Osteoblast (primary cell): ENCODE measurements at regions not wholly inside any gene's neighbourhood (a gene's known extent, or its start where the extent isn't known, plus 50 kb on each side); places are given as distances from the start of the nearest gene placed in this dataset.

Source experiments
- DNase-seq: peaks from one replicate; pipeline ENCODE4 v3.0.0; 2011; ENCODE audit warnings: low spot score, mixed read lengths; ENCODE audit not compliant: insufficient read length; ENCODE audit errors: missing footprints
- H2AFZ ChIP-seq: 2 replicates; pipeline ENCODE4 v1.6.0; 2011; ENCODE audit warnings: mild to moderate bottlenecking, low read length
- H3K27ac ChIP-seq: 2 replicates; pipeline ENCODE4 v1.5.1; 2011; ENCODE audit warnings: mild to moderate bottlenecking, low read depth, low read length, moderate library complexity
- H3K27me3 ChIP-seq: 2 replicates; pipeline ENCODE4 v1.6.0; 2012; ENCODE audit warnings: mild to moderate bottlenecking, control low read depth, inconsistent platforms, low read length, moderate library complexity; ENCODE audit not compliant: insufficient read depth
- H3K36me3 ChIP-seq: 2 replicates; pipeline ENCODE4 v1.5.1; 2011; ENCODE audit warnings: mild to moderate bottlenecking, low read length, control low read depth, moderate library complexity; ENCODE audit not compliant: insufficient read depth
- H3K4me1 ChIP-seq: 2 replicates; pipeline ENCODE4 v1.5.1; 2011; ENCODE audit warnings: mild to moderate bottlenecking, low read length, control low read depth, moderate library complexity; ENCODE audit not compliant: insufficient read depth
- H3K4me2 ChIP-seq: 2 replicates; pipeline ENCODE4 v1.6.0; 2011; ENCODE audit warnings: mild to moderate bottlenecking, low read length; ENCODE audit not compliant: insufficient read depth
- H3K4me3 ChIP-seq: fragments of 200-600 bp; sonication (generic); 3 replicates; pipeline ENCODE4 v1.5.1; 2012; ENCODE audit warnings: mild to moderate bottlenecking, low read length, inconsistent platforms; ENCODE audit not compliant: insufficient read depth
- H3K79me2 ChIP-seq: 2 replicates; pipeline ENCODE4 v1.6.0; 2012; ENCODE audit warnings: mild to moderate bottlenecking, low read length, control low read depth, inconsistent platforms; ENCODE audit not compliant: insufficient read depth
- H3K9me3 ChIP-seq: 2 replicates; pipeline ENCODE4 v1.5.1; 2011; ENCODE audit warnings: low read depth, low read length, control low read depth
- H4K20me1 ChIP-seq: 2 replicates; pipeline ENCODE4 v1.6.0; 2012; ENCODE audit warnings: mild to moderate bottlenecking, low read length, control low read depth; ENCODE audit not compliant: insufficient read depth
- CTCF ChIP-seq: IDR thresholded peaks from 2 replicates; pipeline ENCODE4 v1.5.1; 2011; ENCODE audit warnings: mild to moderate bottlenecking, low read depth, low read length, moderate library complexity; ENCODE audit errors: extremely low read depth

GRCh38 chr6:103885446-103885845, 974.3 kb downstream of the HACE1 start:
- H3K27me3 ChIP-seq, result no peaks in the 10 kb centered on the region
- H3K9me3 ChIP-seq, result peaks cover 4% of the 10 kb centered on the region
- no peaks in the 10 kb centered on the region for H3K4me1 ChIP-seq
- no peak overlapping the region for H3K4me2 ChIP-seq
- DNase-seq, result no peak
- H4K20me1 ChIP-seq, result no peaks in the 10 kb centered on the region
- H3K36me3 ChIP-seq, result no peaks in the 10 kb centered on the region
- TF ChIP-seq CTCF, result no peak
- no peak overlapping the region for H3K27ac ChIP-seq
- H3K4me3 ChIP-seq, result no peak overlapping the region
- H3K79me2 ChIP-seq, result no peaks in the 10 kb centered on the region
- H2AFZ ChIP-seq, result no peak overlapping the region

GRCh38 chr6:103879800-103880199, 979.9 kb downstream of the HACE1 start:
- TF ChIP-seq CTCF, result no peak
- Histone ChIP-seq H3K27ac (no peak overlapping the region), H3K36me3 (no peaks in the 10 kb centered on the region), H3K4me1 (no peaks in the 10 kb centered on the region), H3K79me2 (no peaks in the 10 kb centered on the region), H4K20me1 (no peaks in the 10 kb centered on the region), H3K9me3 (no peaks in the 10 kb centered on the region), H3K4me3 (no peak overlapping the region), H2AFZ (no peak overlapping the region), H3K27me3 (no peaks in the 10 kb centered on the region), H3K4me2 (no peak overlapping the region)
- DNase-seq, result no peak

DNA sequence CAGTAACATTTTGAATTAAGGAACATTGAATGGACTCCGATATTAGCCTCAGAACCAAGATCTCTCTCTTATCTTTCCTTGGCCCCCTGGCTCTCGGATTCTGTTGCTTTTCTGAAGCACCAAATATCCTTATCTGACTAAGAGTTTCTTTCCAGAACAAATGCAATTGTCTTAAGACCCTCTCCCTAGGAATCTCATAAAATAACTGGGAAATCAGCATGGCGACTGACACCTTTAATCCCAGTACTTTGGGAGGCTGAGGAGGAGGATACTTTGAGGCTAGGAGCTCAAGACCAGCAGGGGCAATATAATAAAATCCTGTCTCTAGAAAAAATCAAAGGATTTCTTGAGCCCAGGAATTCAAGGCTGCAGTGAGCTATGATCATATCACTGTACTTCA, 984.5 kb downstream of the HACE1 start:
- TF ChIP-seq CTCF, result no peak
- H3K4me3 ChIP-seq, result no peak overlapping the region
- H3K27me3 ChIP-seq, result no peaks in the 10 kb centered on the region
- H3K36me3 ChIP-seq, result no peaks in the 10 kb centered on the region
- DNase-seq, result no peak
- H3K79me2 ChIP-seq, result no peaks in the 10 kb centered on the region
- H2AFZ ChIP-seq, result no peak overlapping the region
- no peak overlapping the region for H3K27ac ChIP-seq
- H3K4me1 ChIP-seq, result no peaks in the 10 kb centered on the region
- H4K20me1 ChIP-seq, result no peaks in the 10 kb centered on the region
- no peak overlapping the region for H3K4me2 ChIP-seq
- H3K9me3 ChIP-seq, result no peaks in the 10 kb centered on the region

- no peak for TF ChIP-seq CTCF
- Histone ChIP-seq H3K9me3 (no peaks in the 10 kb centered on the region), H2AFZ (no peak overlapping the region), H3K4me1 (no peaks in the 10 kb centered on the region), H3K4me3 (no peak overlapping the region), H3K27ac (no peak overlapping the region), H3K36me3 (no peaks in the 10 kb centered on the region), H4K20me1 (no peaks in the 10 kb centered on the region), H3K27me3 (no peaks in the 10 kb centered on the region), H3K79me2 (no peaks in the 10 kb centered on the region), H3K4me2 (no peak overlapping the region)
- no peak for DNase-seq
These were observed 985.1 kb downstream of the HACE1 start for GRCh38 chr6:103874575-103874974.
